GM21360 (cell line): ENCODE measurements at regions not wholly inside any gene's neighbourhood (a gene's known extent, or its start where the extent isn't known, plus 50 kb on each side); places are given as distances from the start of the nearest gene placed in this dataset.

ENCODE experiments used
- ATAC-seq: cut with Tn5 transposase; IDR thresholded peaks from one replicate; pipeline ENCODE4 v1.9.1; 2021; ENCODE audit warnings: mild to moderate bottlenecking, moderate library complexity; ENCODE audit not compliant: unreplicated experiment

DNA sequence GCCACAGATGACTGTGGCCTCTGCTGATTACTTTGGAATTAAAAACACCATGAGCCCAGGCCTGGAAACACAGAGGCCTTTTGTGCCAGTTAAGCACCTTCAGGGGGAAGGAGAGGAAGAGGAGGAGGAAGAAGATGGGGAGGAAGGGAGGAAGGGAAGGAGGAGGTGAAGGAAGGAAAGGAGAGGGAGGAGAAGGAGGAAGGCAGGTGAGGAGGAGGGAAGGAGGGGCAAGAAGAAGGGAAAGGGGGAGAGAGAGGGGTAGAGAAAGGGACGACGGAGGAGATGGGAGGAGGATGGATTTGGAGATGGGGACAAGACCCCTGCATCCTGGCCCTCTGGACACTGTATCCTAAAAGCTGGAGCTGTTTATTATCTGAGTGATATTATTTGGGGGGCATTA lies 231.0 kb downstream of the UQCRFS1 start:
- ATAC-seq = no peak

DNA sequence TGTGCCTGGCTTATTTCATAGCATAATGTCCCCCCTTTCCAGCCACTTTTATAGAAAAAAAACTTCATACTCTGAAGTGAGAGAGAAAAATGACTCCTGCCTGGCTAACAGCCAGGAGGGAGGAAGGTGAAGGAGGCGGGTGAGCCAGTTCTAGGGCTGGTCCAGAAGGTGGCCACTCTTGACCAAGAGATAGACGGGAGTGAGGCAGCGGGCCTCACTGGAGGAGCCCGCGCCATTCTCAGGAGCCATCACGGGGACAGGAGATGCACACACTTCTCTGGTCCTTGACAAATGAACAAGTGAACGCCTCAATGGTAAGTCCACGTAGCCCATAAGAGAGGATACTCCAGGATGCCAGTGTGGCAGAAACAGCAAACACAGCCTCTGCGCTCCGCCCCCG lies 231.4 kb downstream of the UQCRFS1 start:
- ATAC-seq = no peak

DNA sequence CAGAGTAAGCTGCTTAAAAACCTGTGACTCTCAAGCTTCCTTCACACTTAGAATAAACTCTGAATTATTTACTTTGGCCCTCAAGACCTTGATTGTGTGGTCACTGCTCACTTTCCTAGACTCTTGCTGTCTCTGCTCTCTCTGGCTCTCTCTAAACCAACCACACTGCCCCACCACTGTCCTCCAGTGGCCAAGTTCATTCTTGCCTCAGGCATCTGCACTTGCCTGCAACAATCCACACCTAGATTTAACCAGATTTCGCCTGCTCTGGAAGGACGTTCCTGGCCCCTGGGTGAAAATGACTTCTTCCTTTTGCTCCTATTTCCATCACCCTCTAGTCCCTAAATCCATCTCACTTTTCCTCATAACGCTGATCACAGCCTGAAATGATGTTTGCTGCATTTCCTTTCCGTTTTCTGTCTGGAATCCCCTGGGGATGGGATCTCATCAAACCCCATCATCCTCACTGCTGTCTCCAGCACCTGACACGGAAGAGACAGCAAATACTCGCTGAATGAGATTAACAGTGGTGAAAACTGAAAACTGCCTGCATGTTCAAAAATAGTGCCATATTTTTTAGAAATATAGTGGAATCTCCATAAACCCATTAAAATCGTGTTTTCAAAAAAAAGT lies 232.6 kb downstream of the UQCRFS1 start:
- no peak for ATAC-seq

DNA sequence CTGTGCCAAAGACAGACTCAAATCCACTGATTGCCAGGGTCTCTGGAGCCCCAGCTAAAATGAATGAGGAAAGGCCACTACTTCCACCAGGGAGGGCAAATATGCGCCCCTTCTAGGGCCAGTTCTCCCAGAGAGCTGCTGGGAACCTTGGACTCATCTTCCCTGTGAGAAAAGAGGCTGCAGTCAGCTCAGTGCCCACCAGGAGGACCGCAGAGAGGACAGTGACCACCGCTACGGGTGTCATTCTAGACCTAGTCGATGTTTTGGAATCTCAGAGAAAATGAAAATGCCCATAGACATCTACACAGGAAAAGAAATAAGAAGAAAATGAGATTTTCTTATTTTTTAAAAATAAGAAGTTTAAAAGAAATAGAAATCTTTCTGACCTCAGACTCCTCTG lies 235.1 kb downstream of the UQCRFS1 start:
- ATAC-seq = no peak

DNA sequence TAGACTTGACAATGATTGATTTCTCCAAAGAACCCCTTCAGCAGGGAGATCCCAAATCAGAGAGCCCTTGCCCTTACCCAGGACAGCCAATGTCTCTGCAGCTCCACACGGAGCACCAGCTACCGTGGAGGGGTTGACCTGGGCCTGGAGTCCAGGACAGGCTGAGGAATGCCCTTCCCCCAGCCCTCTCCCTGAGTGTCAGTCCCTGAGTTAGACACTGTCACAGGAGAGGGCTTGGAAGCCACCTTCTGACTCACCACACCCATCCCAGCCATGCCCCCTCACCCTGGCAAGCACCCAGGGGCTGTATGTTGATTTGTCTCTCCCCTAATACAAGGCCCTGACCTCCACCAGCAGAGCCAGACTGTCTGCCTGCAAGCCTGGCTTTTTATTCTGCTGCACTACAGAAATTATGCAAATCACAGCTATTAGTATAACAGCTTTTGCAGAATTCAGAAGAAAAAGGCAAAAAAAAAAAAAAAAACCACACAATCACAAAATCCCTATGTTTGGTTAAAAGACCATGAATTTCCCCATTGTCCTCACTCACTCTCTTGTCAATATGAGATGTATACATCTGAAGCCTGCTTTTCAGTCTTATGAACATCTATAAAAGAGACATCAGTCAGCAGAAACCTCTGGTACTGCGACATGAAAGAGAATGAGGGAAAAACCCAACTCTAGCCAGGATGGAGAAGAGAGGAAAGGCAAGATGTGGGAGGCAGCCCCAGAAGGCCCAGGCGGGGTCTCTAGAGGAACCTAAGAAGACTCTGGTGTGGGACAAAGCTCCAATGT lies 240.7 kb downstream of the UQCRFS1 start:
- no peak for ATAC-seq

DNA sequence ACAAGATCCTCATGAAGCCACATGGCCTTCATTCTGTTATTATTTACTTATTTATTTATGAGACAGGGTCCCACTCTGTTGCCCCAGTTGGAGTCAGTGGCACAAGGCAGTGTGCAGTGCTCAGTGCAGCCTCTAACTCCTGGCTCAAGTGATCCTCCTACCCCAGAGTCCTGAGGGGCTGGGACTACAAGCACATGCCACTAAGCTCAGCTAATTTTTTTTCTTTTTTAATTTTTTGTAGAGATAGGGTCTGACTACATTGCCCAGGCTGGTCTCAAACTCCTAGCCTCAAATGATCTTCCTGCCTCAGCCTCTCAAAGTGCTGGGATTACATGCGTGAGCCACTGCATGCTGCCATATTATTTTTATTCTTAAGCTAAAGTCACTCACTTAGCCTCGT lies 241.4 kb downstream of the UQCRFS1 start:
- no peak for ATAC-seq

DNA sequence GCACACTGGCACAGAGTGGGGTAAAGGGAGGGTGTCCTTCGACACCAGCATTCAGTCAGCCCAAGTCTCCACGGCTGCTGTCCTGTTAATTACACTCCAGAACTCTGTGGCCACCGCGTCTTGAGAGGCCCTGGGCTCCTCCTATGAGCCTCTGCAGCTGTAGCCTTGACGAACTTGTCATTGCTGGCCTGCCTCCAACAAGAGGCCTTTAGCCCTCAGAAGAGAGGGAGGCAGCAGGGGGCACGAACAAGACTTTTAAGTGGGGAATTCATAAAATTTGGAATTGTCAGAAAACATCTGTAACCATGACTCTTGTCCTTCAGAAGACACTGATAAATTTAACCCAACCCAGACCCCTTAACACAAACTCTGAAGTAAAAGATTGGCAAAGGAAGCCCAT lies 241.9 kb downstream of the UQCRFS1 start:
- no peak for ATAC-seq

DNA sequence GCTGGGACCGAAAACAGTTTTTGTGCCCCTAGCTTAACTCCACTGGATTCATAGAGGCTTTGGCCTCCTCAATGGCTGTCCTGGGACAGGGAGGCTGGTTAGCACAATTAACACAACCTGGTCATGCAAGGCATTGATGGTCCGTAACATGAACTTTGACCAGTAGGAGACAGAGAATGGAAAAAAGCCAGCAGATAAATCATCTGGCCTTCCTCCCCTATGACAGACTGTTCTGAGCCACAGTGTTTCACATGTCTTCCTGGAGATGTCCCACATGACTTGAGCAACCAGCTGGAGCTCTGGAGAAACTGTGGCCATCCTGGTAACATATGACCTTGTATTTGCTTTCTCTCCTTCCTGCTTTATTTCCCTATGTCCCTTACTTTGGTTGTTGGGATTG lies 244.2 kb downstream of the UQCRFS1 start:
- no peak for ATAC-seq

DNA sequence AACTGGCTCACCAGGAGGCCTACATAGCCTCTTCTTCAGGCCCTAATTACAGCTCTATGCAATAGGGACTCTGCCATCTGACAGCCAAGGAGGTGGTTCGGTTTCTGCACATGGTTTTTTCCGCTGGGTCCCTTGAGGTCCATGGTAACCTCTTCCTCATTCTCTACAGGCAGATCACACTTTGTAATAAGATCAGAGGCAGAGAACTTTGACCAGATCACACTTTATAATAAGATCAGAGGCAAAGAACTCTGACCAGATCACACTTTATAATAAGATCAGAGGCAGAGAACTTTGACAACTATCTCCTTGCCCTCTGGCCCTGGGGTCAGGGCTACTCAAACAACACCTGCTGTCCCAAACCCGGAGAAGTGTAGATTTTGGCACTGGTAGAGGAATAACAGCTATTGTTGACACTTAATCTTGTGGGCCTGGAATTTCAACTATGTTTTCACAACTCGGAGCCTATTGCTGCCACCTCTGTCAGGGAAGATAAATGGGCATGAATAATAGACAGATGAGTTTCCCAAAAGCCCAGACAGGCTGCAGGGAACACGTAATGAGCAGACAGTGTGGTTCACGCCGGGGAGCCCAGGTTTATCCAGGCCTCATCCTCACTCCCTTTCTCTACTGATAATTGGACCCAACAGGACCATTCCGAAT lies 246.1 kb downstream of the UQCRFS1 start:
- ATAC-seq = no peak

DNA sequence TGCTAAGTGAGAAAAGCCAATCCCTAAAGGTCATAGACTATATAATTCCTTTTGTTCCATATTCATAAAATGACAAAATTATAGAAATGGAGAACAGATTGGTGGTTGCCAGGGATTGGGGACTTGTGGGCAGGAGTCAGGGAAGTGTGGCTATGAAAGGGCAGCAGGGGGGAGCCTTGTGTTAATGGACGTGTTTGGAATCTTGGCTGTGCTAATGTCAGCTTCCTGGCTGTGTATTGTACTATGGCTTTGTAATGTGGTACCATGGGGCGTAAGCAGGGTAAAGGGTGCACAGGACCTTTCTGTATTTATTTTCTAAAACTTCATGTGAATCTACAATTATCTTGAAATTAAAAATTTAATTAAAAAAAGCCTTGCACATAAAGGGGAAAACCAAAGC lies 248.5 kb downstream of the UQCRFS1 start:
- ATAC-seq = no peak

DNA sequence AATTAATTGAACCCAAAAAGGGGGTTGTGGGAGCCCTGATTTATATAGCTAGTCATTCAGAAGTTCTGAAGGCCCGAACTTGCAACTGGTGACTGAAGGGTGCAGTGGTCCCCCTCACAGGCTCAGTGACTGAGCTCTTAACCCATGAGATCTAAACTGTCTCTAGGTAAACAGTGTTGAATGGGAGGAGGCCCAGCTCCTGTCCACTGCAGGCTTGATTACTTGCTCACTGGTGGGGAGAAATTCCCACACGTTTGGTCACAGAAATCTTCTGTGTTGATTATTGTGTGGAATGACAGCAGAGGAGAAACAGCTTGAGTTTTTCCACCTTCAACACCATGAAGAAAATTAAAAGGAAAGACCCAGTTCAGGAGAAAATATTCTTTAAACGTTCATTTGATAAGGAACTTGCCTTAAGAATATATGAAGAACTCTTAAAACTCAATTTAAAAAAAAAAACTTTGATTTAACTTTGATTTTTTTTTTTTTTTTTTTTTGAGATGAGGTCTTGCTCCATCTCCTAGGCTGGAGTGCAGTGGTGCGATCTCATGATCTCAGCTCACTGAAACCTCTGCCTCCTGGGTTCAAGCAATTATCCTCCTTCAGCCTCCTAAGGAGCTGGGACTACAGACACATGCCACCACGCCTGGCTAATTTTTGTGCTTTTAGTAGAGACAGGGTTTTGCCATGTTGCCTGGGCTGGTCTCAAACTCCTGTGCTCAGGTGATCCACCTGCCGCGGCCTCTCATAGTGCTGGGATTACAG lies 249.3 kb downstream of the UQCRFS1 start:
- no peak for ATAC-seq

DNA sequence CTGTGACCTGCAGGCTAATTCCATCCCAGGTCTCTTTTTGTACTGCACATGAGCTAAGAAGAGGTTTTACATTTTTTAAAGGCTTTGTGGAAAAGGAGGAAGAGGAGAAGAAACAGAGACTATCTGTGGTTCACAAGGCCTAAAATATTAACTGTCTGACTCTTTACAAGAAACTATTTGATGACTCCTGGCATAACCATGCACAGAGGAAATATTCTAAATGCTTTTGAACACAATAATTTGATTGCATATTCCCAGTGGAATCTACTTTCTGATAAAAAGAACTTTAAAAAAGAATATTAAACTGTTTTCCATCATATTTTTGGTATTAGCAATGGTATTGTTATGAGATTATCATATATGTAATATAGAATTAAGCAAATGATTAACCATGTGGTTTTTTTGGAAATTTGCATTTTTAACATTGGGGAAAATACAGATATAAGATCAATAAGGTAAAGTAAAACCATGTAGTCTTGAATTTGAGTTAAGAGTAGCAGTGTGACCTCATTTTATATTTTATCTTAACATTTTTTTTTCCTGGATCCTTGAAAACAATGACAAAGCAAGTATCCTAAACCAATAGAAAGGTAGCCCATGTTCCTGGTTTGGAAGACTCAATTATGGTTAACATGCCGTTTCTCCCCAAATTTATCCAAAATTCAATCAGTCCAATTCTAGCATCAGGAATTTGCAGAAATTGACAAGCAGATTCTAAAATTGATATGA lies 251.0 kb downstream of the UQCRFS1 start:
- no peak for ATAC-seq

DNA sequence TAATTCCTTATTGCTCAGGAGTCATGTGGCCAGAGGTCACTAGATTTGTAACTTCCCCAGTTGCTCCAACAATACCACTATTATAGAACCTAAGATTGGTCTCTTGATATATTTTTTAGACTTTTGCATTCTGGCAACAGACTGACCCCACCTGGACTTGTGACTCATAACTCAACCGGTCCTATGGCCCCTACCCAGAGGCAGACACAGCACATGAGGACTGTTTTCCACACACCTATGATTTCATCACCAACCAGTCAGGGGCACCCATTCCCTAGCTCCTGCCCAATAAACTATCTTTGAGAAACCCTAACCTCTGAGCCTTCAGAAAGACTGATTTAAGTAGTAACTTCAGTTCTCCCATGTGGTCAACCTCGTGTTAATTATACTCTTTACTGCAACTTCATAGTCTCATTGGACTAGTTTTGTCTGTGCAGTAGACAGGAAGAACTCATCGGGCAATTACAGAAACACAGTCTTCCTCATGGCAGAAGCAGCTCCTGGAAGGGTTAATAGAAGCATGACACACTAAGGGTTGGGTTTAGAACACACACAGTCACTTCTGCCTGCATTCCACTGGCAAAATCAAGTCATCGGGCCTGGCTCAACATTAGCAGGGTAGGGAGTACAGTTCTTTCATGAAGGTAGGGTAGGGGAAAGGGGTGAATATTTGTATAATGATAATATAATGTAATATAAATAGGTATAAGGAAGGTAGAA lies 251.8 kb downstream of the UQCRFS1 start:
- ATAC-seq = no peak

DNA sequence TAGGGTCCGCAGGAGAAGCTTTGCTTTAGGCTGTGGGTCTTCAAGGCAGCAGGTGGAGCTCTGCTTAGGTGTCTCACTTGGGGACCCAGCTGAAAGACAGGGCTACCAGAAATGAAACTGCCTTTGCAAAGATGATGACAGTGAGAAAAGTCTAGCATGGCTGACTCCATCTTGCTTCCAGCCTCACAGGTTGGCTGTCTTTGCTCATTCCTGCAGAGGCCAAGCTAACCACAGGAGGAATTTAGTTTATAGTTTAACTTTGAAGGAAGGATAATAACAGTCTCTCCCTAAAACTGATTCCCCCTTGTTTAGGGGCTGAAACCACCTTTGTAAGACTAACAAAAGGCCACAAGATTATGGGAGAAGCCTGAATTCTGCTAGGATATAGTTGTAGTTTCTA lies 252.4 kb downstream of the UQCRFS1 start:
- ATAC-seq = no peak

DNA sequence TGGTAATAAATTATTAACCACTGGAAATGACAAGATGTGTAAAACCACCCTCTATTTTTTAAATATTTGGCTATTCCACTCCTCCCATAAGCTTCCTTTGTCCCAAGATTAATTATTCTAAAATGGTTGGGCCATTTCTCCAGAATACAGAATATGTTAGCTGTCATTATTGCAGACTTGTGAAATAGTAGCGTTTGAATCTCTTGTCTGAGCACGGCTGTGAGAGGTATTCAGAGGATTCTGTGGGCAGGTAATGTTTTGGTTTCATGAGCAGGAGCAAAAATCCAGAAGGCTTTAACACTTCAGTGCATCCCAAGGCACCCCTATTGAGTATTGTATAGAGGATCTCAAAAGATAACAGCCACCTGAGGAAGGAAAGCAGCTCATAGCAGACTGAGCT lies 256.0 kb downstream of the UQCRFS1 start:
- no peak for ATAC-seq

DNA sequence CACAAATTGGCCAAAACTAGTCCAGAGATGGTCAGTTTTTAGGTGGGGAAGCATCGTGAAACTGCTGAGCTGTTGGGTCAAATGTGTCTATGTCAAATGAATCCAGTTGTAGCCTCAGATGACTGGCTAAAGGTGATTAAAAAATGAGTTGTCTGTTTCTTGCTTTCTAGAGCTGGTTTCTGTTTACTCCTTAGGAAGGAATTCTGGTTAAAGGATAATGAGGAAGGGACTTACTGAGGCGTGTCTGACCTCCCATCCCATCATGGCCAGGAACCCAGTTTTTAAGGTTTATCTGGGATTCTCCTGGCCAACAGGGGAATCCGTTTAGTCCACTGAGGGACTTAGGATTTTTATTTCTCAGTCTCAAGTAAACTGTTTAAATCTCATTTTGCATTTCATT lies 256.5 kb downstream of the UQCRFS1 start:
- no peak for ATAC-seq

DNA sequence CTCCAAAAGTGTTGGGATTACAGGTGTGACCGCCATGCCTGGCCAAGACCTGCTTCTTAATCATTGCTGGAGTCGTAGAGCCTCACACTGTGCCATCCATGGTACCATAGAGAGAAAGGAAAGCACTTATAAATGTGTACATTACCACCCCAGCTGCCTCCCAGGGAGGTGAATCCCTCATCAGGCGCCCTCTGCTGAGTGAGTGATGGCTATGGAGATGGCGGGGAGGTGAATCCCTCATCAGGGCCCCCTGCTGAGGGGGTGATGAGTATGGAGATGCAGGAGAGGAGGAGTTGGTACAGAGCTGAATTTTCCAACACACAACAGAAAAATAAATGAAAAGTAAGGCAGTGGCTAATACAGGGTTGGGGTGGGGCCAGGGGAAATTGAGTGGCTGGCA lies 263.4 kb downstream of the UQCRFS1 start:
- no peak for ATAC-seq

DNA sequence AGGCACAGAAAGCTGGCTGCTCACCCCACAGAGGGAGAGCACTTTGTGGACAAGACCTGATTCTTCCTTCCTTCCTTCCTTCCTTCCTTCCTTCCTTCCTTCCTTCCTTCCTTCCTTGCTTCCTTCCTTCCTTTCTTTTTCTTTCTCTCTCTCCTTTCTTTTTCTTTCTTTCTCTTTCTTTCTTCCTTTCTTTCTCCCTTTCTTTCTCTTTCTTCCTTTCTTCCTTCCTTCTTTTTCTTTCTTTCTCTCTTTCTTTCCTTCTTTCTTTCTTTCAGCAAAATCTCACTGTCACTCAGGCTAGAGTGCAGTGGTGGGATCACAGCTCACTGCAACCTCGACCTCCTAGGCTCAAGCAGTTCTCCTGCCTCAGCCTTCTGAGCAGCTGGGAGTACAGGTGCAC lies 263.9 kb downstream of the UQCRFS1 start:
- ATAC-seq = no peak

DNA sequence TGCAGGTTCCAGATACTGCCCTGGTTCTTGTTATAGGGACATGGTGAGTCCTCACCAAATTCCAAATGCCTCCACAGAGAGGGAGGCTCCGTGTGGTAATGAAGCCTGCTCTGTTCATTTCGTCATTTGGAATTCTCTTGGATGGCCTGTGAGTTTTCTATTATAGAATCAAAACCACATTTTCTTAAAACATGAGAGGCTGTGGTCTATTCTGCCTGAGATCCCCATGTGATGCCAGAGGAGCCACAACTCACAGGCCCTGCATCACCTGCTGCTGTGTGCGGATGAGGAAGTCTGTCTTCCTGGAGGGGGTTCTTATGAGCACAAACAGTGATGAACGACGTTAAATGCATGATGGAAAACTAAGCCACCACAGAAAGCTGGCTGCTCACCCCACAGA lies 264.4 kb downstream of the UQCRFS1 start:
- ATAC-seq = no peak

DNA sequence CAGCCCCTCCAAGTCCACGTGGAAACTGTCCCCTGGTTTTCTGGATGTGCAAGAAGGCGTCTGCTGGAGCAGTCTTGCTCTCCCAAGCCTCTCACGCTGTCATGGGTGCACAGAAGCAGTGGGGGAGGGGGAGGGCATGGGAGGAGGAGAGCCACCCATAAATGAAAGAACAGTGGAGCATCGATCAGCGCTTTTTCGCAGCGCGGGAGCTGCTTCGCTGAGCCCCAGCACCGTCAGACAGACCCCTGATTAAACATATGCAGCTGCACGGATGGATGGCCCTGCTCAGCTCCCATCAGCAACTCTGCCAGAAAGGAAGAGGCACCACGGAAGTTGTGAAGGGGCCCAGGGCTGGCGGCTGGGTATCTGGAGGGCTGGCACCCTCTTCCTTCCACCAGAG lies 264.9 kb downstream of the UQCRFS1 start:
- ATAC-seq = no peak
